ENCODE measurements at regions not wholly inside any gene's neighbourhood (a gene's known extent, or its start where the extent isn't known, plus 50 kb on each side); places are given as distances from the start of the nearest gene placed in this dataset.

GRCh38 chr10:43926875-43927406, 278.3 kb upstream of the ZNF32 start:
- Histone ChIP-seq H3K36me3 (ENCODE audit: control insufficient read depth in 1 of 2, insufficient read depth in 2 of 2, low read length in 2 of 2) (no peaks in the 10 kb centered on the region), H4K20me1 (ENCODE audit: insufficient read depth) (no peaks in the 10 kb centered on the region), H3K27me3 (ENCODE audit: insufficient read depth, low read length) (peaks cover 64% of the 10 kb centered on the region), H3K9me3 (ENCODE audit: control insufficient read depth in 1 of 2, insufficient read depth in 1 of 2, low read depth in 1 of 2, low read length in 2 of 2) (no peaks in the 10 kb centered on the region), H3K27ac (ENCODE audit: low read depth, low read length) (no peak overlapping the region), H2AFZ (ENCODE audit: low read depth, low read length, poor library complexity, severe bottlenecking) (no peak overlapping the region), H3K9me2 (ENCODE audit: insufficient read depth) (no peaks in the 10 kb centered on the region), H3K9ac (ENCODE audit: low read length) (no peak overlapping the region), H3K4me2 (ENCODE audit: low read length) (no peak overlapping the region), H3K4me1 (ENCODE audit: control insufficient read depth in 1 of 2, insufficient read depth in 2 of 2, low read length in 2 of 2) (no peaks in the 10 kb centered on the region), H3K4me3 (replicated peaks in 1 of 2; ENCODE audit: low read depth in 1 of 2, low read length in 2 of 2) (no peak overlapping the region), H3K79me2 (ENCODE audit: insufficient read depth, low read length) (no peaks in the 10 kb centered on the region)
- ChIA-PET POLR2A (no interaction called here), CTCF (no interaction called here), RAD21 (ENCODE audit: low non-redundant PET in 1 of 2, low total read pairs in 2 of 2, uncharacterized antibody in 2 of 2, unreplicated experiment in 2 of 2) (no interaction called here)
- BruUV-seq (replicated peaks) = no TSS peak
- intact Hi-C loops (cut with micrococcal nuclease) = no loop called here
- TF ChIP-seq EZH2 (IDR thresholded peaks at IDR 0.05) (no peak), SIN3A (IDR thresholded peaks at IDR 0.05; ENCODE audit: low read depth) (no peak), SP1 (IDR thresholded peaks at IDR 0.05; ENCODE audit: low read depth) (no peak), CBX3 (IDR thresholded peaks at IDR 0.05; ENCODE audit: low read depth) (no peak), EGR1 (IDR thresholded peaks at IDR 0.05; ENCODE audit: low read depth) (no peak), ZFX (IDR thresholded peaks at IDR 0.05) (no peak), TCF7L2 (IDR thresholded peaks at IDR 0.05; ENCODE audit: borderline replicate concordance, extremely low read depth, insufficient read depth, insufficient read length) (no peak), FOSL1 (IDR thresholded peaks at IDR 0.05; ENCODE audit: low read depth) (no peak), RAD21 (IDR thresholded peaks at IDR 0.05; ENCODE audit: low read depth) (no peak), ELF1 (IDR thresholded peaks at IDR 0.05; ENCODE audit: borderline replicate concordance, low read depth) (no peak), JUND (IDR thresholded peaks at IDR 0.05) (no peak), YY1 (IDR thresholded peaks at IDR 0.05; ENCODE audit: extremely low read depth, insufficient replicate concordance, low read depth, low read length) (no peak), MAX (IDR thresholded peaks at IDR 0.05) (no peak), SRF (IDR thresholded peaks at IDR 0.05; ENCODE audit: low read depth) (no peak), ATF3 (IDR thresholded peaks at IDR 0.05) (no peak), ZBTB33 (IDR thresholded peaks at IDR 0.05; ENCODE audit: extremely low read depth, insufficient replicate concordance, low read length) (no peak), ZNF274 (IDR thresholded peaks at IDR 0.05; ENCODE audit: low read depth, low read length) (no peak), POLR2AphosphoS5 (IDR thresholded peaks at IDR 0.05; ENCODE audit: low read depth, low read length) (no peak)
- ATAC-seq = no peak
- no peak for DNase-seq (ENCODE audit: low read depth, low spot score)

All from HCT116 (cell line).